ENCODE measurements at regions not wholly inside any gene's neighbourhood (a gene's known extent, or its start where the extent isn't known, plus 50 kb on each side); places are given as distances from the start of the nearest gene placed in this dataset.

DNA sequence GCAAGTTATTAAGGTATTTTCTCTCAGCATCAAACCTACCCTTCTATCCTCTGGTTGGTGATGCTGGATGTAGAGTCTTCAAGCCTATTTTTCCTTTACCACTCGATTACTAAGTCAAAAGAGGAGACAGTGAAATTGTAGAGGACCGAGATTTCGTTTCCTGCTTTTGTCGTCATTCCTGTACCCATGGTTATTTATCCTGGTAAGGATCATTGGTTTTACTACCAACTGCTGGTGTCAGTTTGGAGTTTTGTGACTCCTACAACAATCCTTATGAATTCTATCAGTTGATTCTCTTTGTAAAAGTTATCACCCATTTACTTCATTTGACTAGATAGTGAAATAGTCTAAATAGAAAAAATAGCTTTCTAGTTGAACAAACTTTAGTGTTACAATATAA is 2028.2 kb upstream of the ACO1 start:
- Histone ChIP-seq H3K79me2 (ENCODE audit: insufficient read depth, low read length) (no peaks in the 10 kb centered on the region), H3K14ac (ENCODE audit: insufficient read depth, low read length) (no peak overlapping the region), H4K8ac (replicated peaks; ENCODE audit: insufficient read length, low read depth, low read length) (no peak overlapping the region), H4K5ac (ENCODE audit: insufficient read length, low read depth, low read length) (no peak overlapping the region), H3K4ac (ENCODE audit: low read depth, low read length) (no peak overlapping the region), H4K91ac (ENCODE audit: insufficient read length, low read depth, low read length) (no peak overlapping the region), H3K79me1 (ENCODE audit: insufficient read depth, low read depth, low read length, poor library complexity, severe bottlenecking) (no peaks in the 10 kb centered on the region), H3K4me2 (ENCODE audit: insufficient read depth, insufficient read length, low read length) (no peak overlapping the region), H3K27ac (ENCODE audit: insufficient read length, low read depth, low read length) (no peak overlapping the region), H2BK15ac (ENCODE audit: low read depth, low read length) (no peak overlapping the region), H2BK120ac (ENCODE audit: low read depth, low read length, poor library complexity, severe bottlenecking) (no peak overlapping the region), H3K18ac (ENCODE audit: insufficient read length, low read depth, low read length) (no peak overlapping the region), H2AK5ac (ENCODE audit: insufficient read length, low read length) (no peak overlapping the region), H3K27me3 (ENCODE audit: insufficient read depth, low read length) (no peaks in the 10 kb centered on the region), H3K9ac (ENCODE audit: extremely low read depth, insufficient read length, low read length) (no peak overlapping the region), H3K9me3 (ENCODE audit: control insufficient read depth, low read depth, low read length) (no peaks in the 10 kb centered on the region), H2BK12ac (ENCODE audit: insufficient read length, low read depth, low read length) (no peak overlapping the region), H3T11ph (ENCODE audit: low read length) (no peak overlapping the region), H2AFZ (ENCODE audit: low read length) (no peak overlapping the region), H2BK20ac (ENCODE audit: low read depth, low read length, poor library complexity, severe bottlenecking) (no peak overlapping the region), H3K56ac (ENCODE audit: insufficient read length, low read depth, low read length) (no peak overlapping the region), H4K20me1 (ENCODE audit: control insufficient read depth, insufficient read depth, insufficient read length) (no peaks in the 10 kb centered on the region), H3K4me1 (ENCODE audit: insufficient read depth, low read length) (no peaks in the 10 kb centered on the region), H2BK5ac (ENCODE audit: insufficient read length, low read length) (no peak overlapping the region), H3K23ac (ENCODE audit: insufficient read length, low read depth, low read length) (no peak overlapping the region), H3K23me2 (ENCODE audit: insufficient read length, low read depth, low read length, poor library complexity, severe bottlenecking) (no peaks in the 10 kb centered on the region)
- no peak for DNase-seq
- TF ChIP-seq, protein P1, sequence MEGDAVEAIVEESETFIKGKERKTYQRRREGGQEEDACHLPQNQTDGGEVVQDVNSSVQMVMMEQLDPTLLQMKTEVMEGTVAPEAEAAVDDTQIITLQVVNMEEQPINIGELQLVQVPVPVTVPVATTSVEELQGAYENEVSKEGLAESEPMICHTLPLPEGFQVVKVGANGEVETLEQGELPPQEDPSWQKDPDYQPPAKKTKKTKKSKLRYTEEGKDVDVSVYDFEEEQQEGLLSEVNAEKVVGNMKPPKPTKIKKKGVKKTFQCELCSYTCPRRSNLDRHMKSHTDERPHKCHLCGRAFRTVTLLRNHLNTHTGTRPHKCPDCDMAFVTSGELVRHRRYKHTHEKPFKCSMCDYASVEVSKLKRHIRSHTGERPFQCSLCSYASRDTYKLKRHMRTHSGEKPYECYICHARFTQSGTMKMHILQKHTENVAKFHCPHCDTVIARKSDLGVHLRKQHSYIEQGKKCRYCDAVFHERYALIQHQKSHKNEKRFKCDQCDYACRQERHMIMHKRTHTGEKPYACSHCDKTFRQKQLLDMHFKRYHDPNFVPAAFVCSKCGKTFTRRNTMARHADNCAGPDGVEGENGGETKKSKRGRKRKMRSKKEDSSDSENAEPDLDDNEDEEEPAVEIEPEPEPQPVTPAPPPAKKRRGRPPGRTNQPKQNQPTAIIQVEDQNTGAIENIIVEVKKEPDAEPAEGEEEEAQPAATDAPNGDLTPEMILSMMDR (conservative IDR thresholded peaks at IDR 0.05): no peak
- no peak overlapping the region for H3K4me3 Mint-ChIP-seq
- H3K36me3 Mint-ChIP-seq (ENCODE audit: insufficient read depth in 1 of 3, low read depth in 3 of 3): no peaks in the 10 kb centered on the region
- no peaks in the 10 kb centered on the region for H3K27me3 Mint-ChIP-seq (ENCODE audit: low read depth)
- WGBS (ENCODE audit: extremely low coverage, insufficient read length, low lambda C conversion rate): no CpG with 5 or more reads among the region's 4 CpGs
- H3K27ac Mint-ChIP-seq: no peak overlapping the region
- no peaks in the 10 kb centered on the region for H3K9me3 Mint-ChIP-seq
- H3K4me1 Mint-ChIP-seq: no peaks in the 10 kb centered on the region

Measured in H9 (cell line).